Prostate gland (tissue), 2 donors: ENCODE measurements at regions not wholly inside any gene's neighbourhood (a gene's known extent, or its start where the extent isn't known, plus 50 kb on each side); places are given as distances from the start of the nearest gene placed in this dataset.

Experiments used
- POLR2A ChIP-seq: fragments of 450-650 bp; IDR thresholded peaks from one replicate; pipeline ENCODE4 v1.6.1; 2016; ENCODE audit warnings: antibody characterized with exemption, mild to moderate bottlenecking
- POLR2AphosphoS5 ChIP-seq: sonication (generic); formaldehyde crosslinking; IDR thresholded peaks from one replicate; pipeline ENCODE4 v1.6.1; 2017; ENCODE audit warnings: antibody characterized with exemption
- TF ChIP-seq, protein P1 (sequence below), 4 experiments: fragments of 200-600 bp in 2 of 4; fragments of 450-650 bp in 2 of 4; sonication (generic) in 2 of 4; IDR thresholded peaks; 1 replicate in 3 of 4; 2 replicates in 1 of 4; pipeline ENCODE4 v1.5.1; 2016 to 2019; ENCODE audit warnings: antibody characterized with exemption in 4 of 4, mild to moderate bottlenecking in 2 of 4, moderate library complexity in 2 of 4

DNA sequence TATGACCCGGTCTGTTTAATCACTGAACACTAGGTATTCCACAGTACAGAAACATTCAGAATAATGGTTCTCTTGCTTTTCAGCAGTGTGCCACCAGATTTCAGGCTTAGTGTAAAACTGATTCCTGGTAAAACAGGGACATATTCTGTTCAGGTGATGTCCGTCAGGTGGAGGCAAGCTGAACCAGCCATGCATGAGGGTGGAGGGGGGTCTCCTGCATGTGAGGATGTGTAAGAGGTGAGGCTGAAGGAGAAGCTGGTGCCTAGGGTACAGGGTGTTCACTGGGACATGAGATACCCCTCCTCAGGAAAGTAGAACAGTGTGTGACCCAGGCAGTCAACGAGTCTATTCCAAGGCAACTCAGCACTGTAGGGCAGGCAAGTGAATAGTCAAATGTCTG, 563.9 kb downstream of the BNC2 start:
- TF ChIP-seq, protein P1, sequence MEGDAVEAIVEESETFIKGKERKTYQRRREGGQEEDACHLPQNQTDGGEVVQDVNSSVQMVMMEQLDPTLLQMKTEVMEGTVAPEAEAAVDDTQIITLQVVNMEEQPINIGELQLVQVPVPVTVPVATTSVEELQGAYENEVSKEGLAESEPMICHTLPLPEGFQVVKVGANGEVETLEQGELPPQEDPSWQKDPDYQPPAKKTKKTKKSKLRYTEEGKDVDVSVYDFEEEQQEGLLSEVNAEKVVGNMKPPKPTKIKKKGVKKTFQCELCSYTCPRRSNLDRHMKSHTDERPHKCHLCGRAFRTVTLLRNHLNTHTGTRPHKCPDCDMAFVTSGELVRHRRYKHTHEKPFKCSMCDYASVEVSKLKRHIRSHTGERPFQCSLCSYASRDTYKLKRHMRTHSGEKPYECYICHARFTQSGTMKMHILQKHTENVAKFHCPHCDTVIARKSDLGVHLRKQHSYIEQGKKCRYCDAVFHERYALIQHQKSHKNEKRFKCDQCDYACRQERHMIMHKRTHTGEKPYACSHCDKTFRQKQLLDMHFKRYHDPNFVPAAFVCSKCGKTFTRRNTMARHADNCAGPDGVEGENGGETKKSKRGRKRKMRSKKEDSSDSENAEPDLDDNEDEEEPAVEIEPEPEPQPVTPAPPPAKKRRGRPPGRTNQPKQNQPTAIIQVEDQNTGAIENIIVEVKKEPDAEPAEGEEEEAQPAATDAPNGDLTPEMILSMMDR (IDR thresholded peaks at IDR 0.05): no peak
- no peak for TF ChIP-seq POLR2A
- TF ChIP-seq POLR2AphosphoS5: no peak
